ENCODE measurements at regions not wholly inside any gene's neighbourhood (a gene's known extent, or its start where the extent isn't known, plus 50 kb on each side); places are given as distances from the start of the nearest gene placed in this dataset.

DNA sequence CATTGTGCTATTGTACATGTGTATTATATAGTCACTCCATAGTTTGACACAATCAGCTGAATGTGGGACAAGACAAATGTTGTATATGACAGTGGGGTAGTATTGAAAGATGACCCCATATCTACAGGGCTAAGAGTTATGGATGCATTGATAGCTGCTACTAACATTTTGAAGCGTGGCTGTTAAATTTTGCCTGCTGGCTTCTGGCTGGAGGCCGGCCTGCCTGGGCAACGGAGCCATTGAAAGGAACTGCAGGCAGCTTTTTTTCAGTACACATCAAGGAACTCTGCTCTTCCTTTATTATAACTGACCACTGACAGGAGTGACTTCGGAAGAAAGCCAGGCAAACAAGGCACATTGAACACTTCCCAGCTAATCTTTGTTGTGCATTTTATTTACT is 76.1 kb upstream of the TMEM33 start:
- Histone ChIP-seq H3K36me3 (replicated peaks; ENCODE audit: insufficient read depth, low read depth) (no peaks in the 10 kb centered on the region), H3K79me2 (no peaks in the 10 kb centered on the region), H4K20me1 (ENCODE audit: insufficient read depth, poor library complexity, severe bottlenecking) (no peaks in the 10 kb centered on the region), H2AFZ (no peak overlapping the region), H3K4me2 (no peak overlapping the region), H3K27me3 (peaks cover 86% of the 10 kb centered on the region), H3K4me3 (no peak overlapping the region), H3K27ac (no peak overlapping the region), H3K4me1 (ENCODE audit: insufficient read depth) (no peaks in the 10 kb centered on the region), H3K9me3 (ENCODE audit: low read depth) (no peaks in the 10 kb centered on the region), H3K9me2 (replicated peaks; ENCODE audit: insufficient read depth) (no peaks in the 10 kb centered on the region)
- TF ChIP-seq EZH2 (IDR thresholded peaks at IDR 0.05; ENCODE audit: borderline replicate concordance) (no peak), EZH2phosphoT487 (IDR thresholded peaks at IDR 0.05; ENCODE audit: low read depth, severe bottlenecking, unreplicated experiment) (no peak), CTCF (IDR thresholded peaks at IDR 0.05; ENCODE audit: poor library complexity) (no peak)
- WGBS (ENCODE audit: low lambda C conversion rate, missing lambda C conversion rate): 48% methylated on average over 4 of the region's 4 CpGs
- no peak for DNase-seq (ENCODE audit: low spot score)

GRCh38 chr4:41857226-41857641 is 78.0 kb upstream of the TMEM33 start:
- Histone ChIP-seq H4K20me1 (ENCODE audit: insufficient read depth, poor library complexity, severe bottlenecking) (no peaks in the 10 kb centered on the region), H3K4me2 (no peak overlapping the region), H3K27ac (no peak overlapping the region), H3K4me1 (ENCODE audit: insufficient read depth) (no peaks in the 10 kb centered on the region), H3K36me3 (replicated peaks; ENCODE audit: insufficient read depth, low read depth) (no peaks in the 10 kb centered on the region), H3K4me3 (no peak overlapping the region), H3K9me2 (replicated peaks; ENCODE audit: insufficient read depth) (no peaks in the 10 kb centered on the region), H3K9me3 (ENCODE audit: low read depth) (no peaks in the 10 kb centered on the region), H2AFZ (no peak overlapping the region), H3K79me2 (no peaks in the 10 kb centered on the region), H3K27me3 (peaks cover 74% of the 10 kb centered on the region)
- TF ChIP-seq EZH2 (IDR thresholded peaks at IDR 0.05; ENCODE audit: borderline replicate concordance): no peak
- TF ChIP-seq CTCF (IDR thresholded peaks at IDR 0.05; ENCODE audit: poor library complexity): no peak
- no peak for TF ChIP-seq EZH2phosphoT487 (IDR thresholded peaks at IDR 0.05; ENCODE audit: low read depth, severe bottlenecking, unreplicated experiment)
- no peak for DNase-seq (ENCODE audit: low spot score)
- WGBS (ENCODE audit: low lambda C conversion rate, missing lambda C conversion rate): 71% methylated on average over 4 of the region's 4 CpGs

- no peak for TF ChIP-seq EZH2phosphoT487 (IDR thresholded peaks at IDR 0.05; ENCODE audit: low read depth, severe bottlenecking, unreplicated experiment)
- TF ChIP-seq EZH2 (IDR thresholded peaks at IDR 0.05; ENCODE audit: borderline replicate concordance): no peak
- no peak for TF ChIP-seq CTCF (IDR thresholded peaks at IDR 0.05; ENCODE audit: poor library complexity)
- H3K27me3 ChIP-seq: peaks cover 74% of the 10 kb centered on the region
- DNase-seq (ENCODE audit: low spot score): no peak
- WGBS (ENCODE audit: low lambda C conversion rate, missing lambda C conversion rate): 84% methylated on average over 2 of the region's 2 CpGs
- no peaks in the 10 kb centered on the region for H4K20me1 ChIP-seq (ENCODE audit: insufficient read depth, poor library complexity, severe bottlenecking)
- H3K9me3 ChIP-seq (ENCODE audit: low read depth): no peaks in the 10 kb centered on the region
- no peaks in the 10 kb centered on the region for H3K9me2 ChIP-seq (replicated peaks; ENCODE audit: insufficient read depth)
- H3K4me3 ChIP-seq: no peak overlapping the region
- H3K4me2 ChIP-seq: no peak overlapping the region
- no peaks in the 10 kb centered on the region for H3K4me1 ChIP-seq (ENCODE audit: insufficient read depth)
- no peaks in the 10 kb centered on the region for H3K36me3 ChIP-seq (replicated peaks; ENCODE audit: insufficient read depth, low read depth)
- H3K79me2 ChIP-seq: no peaks in the 10 kb centered on the region
- H2AFZ ChIP-seq: no peak overlapping the region
- H3K27ac ChIP-seq: no peak overlapping the region
These were observed 78.4 kb upstream of the TMEM33 start for GRCh38 chr4:41856797-41857196.

- no peaks in the 10 kb centered on the region for H3K9me2 ChIP-seq (replicated peaks; ENCODE audit: insufficient read depth)
- 88% methylated on average over 2 of the region's 2 CpGs for WGBS (ENCODE audit: low lambda C conversion rate, missing lambda C conversion rate)
- no peaks in the 10 kb centered on the region for H3K9me3 ChIP-seq (ENCODE audit: low read depth)
These were observed 81.3 kb upstream of the TMEM33 start for GRCh38 chr4:41853973-41854372.

More at GRCh38 chr4:41853973-41854372, 81.3 kb upstream of the TMEM33 start:
- Histone ChIP-seq H2AFZ (no peak overlapping the region), H3K36me3 (replicated peaks; ENCODE audit: insufficient read depth, low read depth) (no peaks in the 10 kb centered on the region), H4K20me1 (ENCODE audit: insufficient read depth, poor library complexity, severe bottlenecking) (no peaks in the 10 kb centered on the region), H3K4me3 (no peak overlapping the region), H3K27me3 (peaks cover 52% of the 10 kb centered on the region), H3K4me1 (ENCODE audit: insufficient read depth) (no peaks in the 10 kb centered on the region), H3K4me2 (no peak overlapping the region), H3K27ac (no peak overlapping the region), H3K79me2 (no peaks in the 10 kb centered on the region)
- TF ChIP-seq EZH2 (IDR thresholded peaks at IDR 0.05; ENCODE audit: borderline replicate concordance) (no peak), EZH2phosphoT487 (IDR thresholded peaks at IDR 0.05; ENCODE audit: low read depth, severe bottlenecking, unreplicated experiment) (no peak), CTCF (IDR thresholded peaks at IDR 0.05; ENCODE audit: poor library complexity) (peak; percentile 10)
- no peak for DNase-seq (ENCODE audit: low spot score)

All from hepatocyte (in vitro differentiated cells).